ENCODE measurements at regions not wholly inside any gene's neighbourhood (a gene's known extent, or its start where the extent isn't known, plus 50 kb on each side); places are given as distances from the start of the nearest gene placed in this dataset.

GRCh38 chr16:73714976-73715375, 581.6 kb upstream of the PSMD7 start:
- H3K27me3 ChIP-seq (ENCODE audit: insufficient read depth, low read length) = peaks cover 28% of the 10 kb centered on the region; the same call in 1 of the 2 replicates
- intact Hi-C loops (cut with micrococcal nuclease) = loop anchor here (1.0 to 2.0 kb wide), 3 partner anchors 163 to 560 kb away; no protein-coding TSS in a partner anchor

More at GRCh38 chr16:73714976-73715375, 581.6 kb upstream of the PSMD7 start:
- CTCF ChIA-PET = interaction anchor here (1.6 to 2.1 kb wide), 2 partner anchors 8 to 164 kb away, joined by 3 to 10 read pairs; no protein-coding TSS in a partner anchor
- Histone ChIP-seq H4K20me1 (ENCODE audit: insufficient read depth) (no peaks in the 10 kb centered on the region), H3K9me3 (ENCODE audit: control insufficient read depth in 1 of 2, insufficient read depth in 1 of 2, low read depth in 1 of 2, low read length in 2 of 2) (no peaks in the 10 kb centered on the region), H3K9me2 (ENCODE audit: insufficient read depth) (no peaks in the 10 kb centered on the region), H3K4me2 (ENCODE audit: low read length) (no peak overlapping the region), H3K4me3 (replicated peaks in 1 of 2; ENCODE audit: low read depth in 1 of 2, low read length in 2 of 2) (no peak overlapping the region), H3K4me1 (ENCODE audit: control insufficient read depth in 1 of 2, insufficient read depth in 2 of 2, low read length in 2 of 2) (no peaks in the 10 kb centered on the region), H2AFZ (ENCODE audit: low read depth, low read length, poor library complexity, severe bottlenecking) (no peak overlapping the region), H3K79me2 (ENCODE audit: insufficient read depth, low read length) (no peaks in the 10 kb centered on the region), H3K27ac (ENCODE audit: low read depth, low read length) (no peak overlapping the region), H3K36me3 (ENCODE audit: control insufficient read depth in 1 of 2, insufficient read depth in 2 of 2, low read length in 2 of 2) (no peaks in the 10 kb centered on the region), H3K9ac (ENCODE audit: low read length) (no peak overlapping the region)
- TF ChIP-seq JUND (IDR thresholded peaks at IDR 0.05) (no peak), POLR2AphosphoS5 (IDR thresholded peaks at IDR 0.05; ENCODE audit: low read depth, low read length) (no peak), REST (IDR thresholded peaks at IDR 0.05; ENCODE audit: low read depth) (no peak), CTCF (IDR thresholded peaks at IDR 0.05 in 2 of 3, conservative IDR thresholded peaks at IDR 0.05 in 1 of 3; ENCODE audit: borderline replicate concordance in 1 of 3, insufficient read depth in 1 of 3, low read depth in 2 of 3, low read length in 2 of 3) (no peak), EZH2phosphoT487 (IDR thresholded peaks at IDR 0.05; ENCODE audit: borderline replicate concordance) (no peak), SIN3A (IDR thresholded peaks at IDR 0.05; ENCODE audit: low read depth) (no peak), FOSL1 (IDR thresholded peaks at IDR 0.05; ENCODE audit: low read depth) (no peak), RAD21 (IDR thresholded peaks at IDR 0.05; ENCODE audit: low read depth) (no peak), POLR2A (IDR thresholded peaks at IDR 0.05; ENCODE audit: borderline replicate concordance, extremely low read depth, insufficient read depth, insufficient read length) (no peak), SRF (IDR thresholded peaks at IDR 0.05; ENCODE audit: low read depth) (no peak), ATF3 (IDR thresholded peaks at IDR 0.05) (no peak), EGR1 (IDR thresholded peaks at IDR 0.05; ENCODE audit: low read depth) (no peak), YY1 (IDR thresholded peaks at IDR 0.05; ENCODE audit: extremely low read depth, insufficient replicate concordance, low read depth, low read length) (no peak), TCF7L2 (IDR thresholded peaks at IDR 0.05; ENCODE audit: borderline replicate concordance, extremely low read depth, insufficient read depth, insufficient read length) (no peak), ZBTB33 (IDR thresholded peaks at IDR 0.05; ENCODE audit: extremely low read depth, insufficient replicate concordance, low read length) (no peak), ZFX (IDR thresholded peaks at IDR 0.05) (no peak)
- POLR2A ChIA-PET = no interaction called here
- RAD21 ChIA-PET (ENCODE audit: low non-redundant PET in 1 of 2, low total read pairs in 2 of 2, uncharacterized antibody in 2 of 2, unreplicated experiment in 2 of 2) = interaction anchor here in 1 of 2 experiments (0.6 kb wide), 1 partner anchor 895 kb away, joined by 3 read pairs; no protein-coding TSS in a partner anchor
- no TSS peak for BruUV-seq (replicated peaks)
- DNase-seq (ENCODE audit: low read depth, low spot score) (no peak), ATAC-seq (no peak)
